ENCODE measurements at regions not wholly inside any gene's neighbourhood (a gene's known extent, or its start where the extent isn't known, plus 50 kb on each side); places are given as distances from the start of the nearest gene placed in this dataset.
"Not testable (repeated sequence)": the region's sequence is repeated elsewhere in the genome, so short reads cannot be mapped to it uniquely, and the experiment has no call there.

- no peak for DNase-seq (ENCODE audit: low read depth in 2 of 2)
Measured at GRCh38 chrX:43373032-43373431, 283.1 kb upstream of the MAOA start.

- no peak for DNase-seq (ENCODE audit: low read depth in 2 of 2)
Measured at GRCh38 chrX:43375136-43375535, 281.0 kb upstream of the MAOA start.

GRCh38 chrX:43380704-43381103, 275.4 kb upstream of the MAOA start:
- DNase-seq (ENCODE audit: low read depth in 2 of 2) = no peak

- DNase-seq (ENCODE audit: low read depth in 2 of 2) = no peak
Measured at GRCh38 chrX:43386875-43387274, 269.2 kb upstream of the MAOA start.

GRCh38 chrX:43405191-43405590, 250.9 kb upstream of the MAOA start:
- DNase-seq (ENCODE audit: low read depth in 2 of 2) = no peak

- DNase-seq (ENCODE audit: low read depth in 2 of 2) = no peak
Measured at GRCh38 chrX:43423876-43424275, 232.2 kb upstream of the MAOA start.

GRCh38 chrX:43436517-43436916, 219.6 kb upstream of the MAOA start:
- DNase-seq (ENCODE audit: low read depth in 2 of 2) = no peak

- DNase-seq (ENCODE audit: low read depth in 2 of 2) = no peak
Measured at GRCh38 chrX:43446752-43447151, 209.3 kb upstream of the MAOA start.

- DNase-seq (ENCODE audit: low read depth in 2 of 2) = no peak
Measured at GRCh38 chrX:43448688-43449087, 207.4 kb upstream of the MAOA start.

GRCh38 chrX:43450355-43450754, 205.7 kb upstream of the MAOA start:
- no peak for DNase-seq (ENCODE audit: low read depth in 2 of 2)

- not testable (repeated sequence) for DNase-seq (ENCODE audit: low read depth in 2 of 2)
Measured at GRCh38 chrX:43451976-43452686, 204.0 kb upstream of the MAOA start.

- no peak for DNase-seq (ENCODE audit: low read depth in 2 of 2)
Measured at GRCh38 chrX:43456063-43456462, 200.0 kb upstream of the MAOA start.

- no peak for DNase-seq (ENCODE audit: low read depth in 2 of 2)
Measured at GRCh38 chrX:43456906-43457305, 199.2 kb upstream of the MAOA start.

- no peak for DNase-seq (ENCODE audit: low read depth in 2 of 2)
Measured at GRCh38 chrX:43467608-43468234, 188.4 kb upstream of the MAOA start.

- no peak for DNase-seq (ENCODE audit: low read depth in 2 of 2)
Measured at GRCh38 chrX:43469391-43470054, 186.6 kb upstream of the MAOA start.

GRCh38 chrX:43474321-43474720, 181.8 kb upstream of the MAOA start:
- no peak for DNase-seq (ENCODE audit: low read depth in 2 of 2)

GRCh38 chrX:43479070-43479469, 177.0 kb upstream of the MAOA start:
- no peak for DNase-seq (ENCODE audit: low read depth in 2 of 2)

GRCh38 chrX:43479850-43480249, 176.2 kb upstream of the MAOA start:
- no peak for DNase-seq (ENCODE audit: low read depth in 2 of 2)

- no peak for DNase-seq (ENCODE audit: low read depth in 2 of 2)
Measured at GRCh38 chrX:43481576-43481975, 174.5 kb upstream of the MAOA start.

- no peak for DNase-seq (ENCODE audit: low read depth in 2 of 2)
Measured at GRCh38 chrX:43493756-43494155, 162.3 kb upstream of the MAOA start.

GRCh38 chrX:43500246-43500645, 155.9 kb upstream of the MAOA start:
- DNase-seq (ENCODE audit: low read depth in 2 of 2) = no peak

GRCh38 chrX:43500996-43501694, 155.0 kb upstream of the MAOA start:
- DNase-seq (ENCODE audit: low read depth in 2 of 2) = no peak

- no peak for DNase-seq (ENCODE audit: low read depth in 2 of 2)
Measured at GRCh38 chrX:43504394-43504793, 151.7 kb upstream of the MAOA start.
